BJ (cell line): ENCODE measurements at regions not wholly inside any gene's neighbourhood (a gene's known extent, or its start where the extent isn't known, plus 50 kb on each side); places are given as distances from the start of the nearest gene placed in this dataset.

Experiments
- CTCF ChIA-PET: fragments of 350-600 bp; formaldehyde crosslinking; extraction: SDS; loops from one replicate; lab custom pipeline; 2021; ENCODE audit warnings: antibody characterized with exemption, inconsistent platforms; lab: Yijun Ruan, JAX
- POLR2A ChIA-PET: fragments of 300-600 bp; sonication (Branson Sonifier 250); formaldehyde crosslinking; extraction: SDS; loops from one replicate; lab custom pipeline; 2021; ENCODE audit warnings: antibody characterized with exemption; lab: Charles Lee
- DNase-seq: peaks from one replicate; pipeline ENCODE4 v3.0.0-alpha.2; 2011; ENCODE audit warnings: low read depth
- H3K27me3 ChIP-seq: 2 replicates; pipeline ENCODE4 v1.6.0; 2011; ENCODE audit warnings: low read length; ENCODE audit not compliant: control insufficient read depth, insufficient read depth
- H3K36me3 ChIP-seq: 2 replicates; pipeline ENCODE4 v1.5.1; 2011; ENCODE audit warnings: low read length; ENCODE audit not compliant: control insufficient read depth, insufficient read depth
- H3K4me3 ChIP-seq: 2 replicates; pipeline ENCODE4 v1.5.1; 2011; ENCODE audit warnings: low read depth, mild to moderate bottlenecking, control low read depth, low read length
- TF ChIP-seq, protein P1 (sequence below): IDR thresholded peaks from 2 replicates; pipeline ENCODE4 v1.5.1; 2011; ENCODE audit warnings: low read depth, mild to moderate bottlenecking, control low read depth, inconsistent platforms, low read length, moderate library complexity; ENCODE audit not compliant: insufficient read depth

DNA sequence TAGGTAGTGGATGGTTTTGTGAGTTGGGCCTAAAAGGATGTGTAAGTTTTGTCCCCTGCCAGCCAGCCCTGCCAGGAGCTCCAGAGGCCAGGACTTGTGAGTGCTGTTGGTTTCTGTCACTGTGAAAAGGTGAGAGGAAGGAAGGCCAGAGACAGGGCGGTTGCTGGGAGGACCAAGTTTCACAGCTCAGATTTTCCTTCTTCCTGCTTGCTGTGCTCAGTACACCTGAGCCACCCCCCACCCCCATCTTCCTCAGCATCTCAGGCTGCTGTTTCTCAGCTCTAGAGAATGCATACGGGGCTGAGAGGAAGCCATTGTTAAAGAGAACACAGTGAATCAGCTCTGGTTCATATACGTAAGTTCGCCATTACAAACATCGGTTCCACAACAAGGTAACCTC is 139.9 kb downstream of the BUB3 start:
- TF ChIP-seq, protein P1, sequence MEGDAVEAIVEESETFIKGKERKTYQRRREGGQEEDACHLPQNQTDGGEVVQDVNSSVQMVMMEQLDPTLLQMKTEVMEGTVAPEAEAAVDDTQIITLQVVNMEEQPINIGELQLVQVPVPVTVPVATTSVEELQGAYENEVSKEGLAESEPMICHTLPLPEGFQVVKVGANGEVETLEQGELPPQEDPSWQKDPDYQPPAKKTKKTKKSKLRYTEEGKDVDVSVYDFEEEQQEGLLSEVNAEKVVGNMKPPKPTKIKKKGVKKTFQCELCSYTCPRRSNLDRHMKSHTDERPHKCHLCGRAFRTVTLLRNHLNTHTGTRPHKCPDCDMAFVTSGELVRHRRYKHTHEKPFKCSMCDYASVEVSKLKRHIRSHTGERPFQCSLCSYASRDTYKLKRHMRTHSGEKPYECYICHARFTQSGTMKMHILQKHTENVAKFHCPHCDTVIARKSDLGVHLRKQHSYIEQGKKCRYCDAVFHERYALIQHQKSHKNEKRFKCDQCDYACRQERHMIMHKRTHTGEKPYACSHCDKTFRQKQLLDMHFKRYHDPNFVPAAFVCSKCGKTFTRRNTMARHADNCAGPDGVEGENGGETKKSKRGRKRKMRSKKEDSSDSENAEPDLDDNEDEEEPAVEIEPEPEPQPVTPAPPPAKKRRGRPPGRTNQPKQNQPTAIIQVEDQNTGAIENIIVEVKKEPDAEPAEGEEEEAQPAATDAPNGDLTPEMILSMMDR: no peak
- DNase-seq: no peak
- no peak overlapping the region for H3K4me3 ChIP-seq
- POLR2A ChIA-PET: no interaction called here
- H3K36me3 ChIP-seq: no peaks in the 10 kb centered on the region
- CTCF ChIA-PET: no interaction called here
- no peaks in the 10 kb centered on the region for H3K27me3 ChIP-seq

DNA sequence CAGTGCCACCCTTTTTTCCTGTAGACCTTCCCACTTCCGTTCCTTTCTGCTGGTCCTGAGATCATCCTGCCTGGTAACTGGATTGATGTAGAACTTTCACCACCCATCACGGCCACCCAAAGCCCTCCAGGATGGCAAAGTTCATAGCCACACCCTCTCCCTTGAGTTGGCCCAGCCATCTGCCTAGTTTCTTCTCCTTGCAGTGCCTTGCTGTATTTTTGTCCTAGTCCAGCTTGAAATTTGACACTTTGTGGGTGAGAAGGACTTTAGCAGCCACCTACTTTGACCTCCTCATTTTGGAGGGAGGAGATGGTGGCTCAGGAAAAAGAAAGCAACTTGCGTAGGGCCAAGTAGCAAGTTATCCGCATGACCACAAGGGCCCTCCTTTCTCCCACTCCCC is 140.7 kb downstream of the BUB3 start:
- Histone ChIP-seq H3K4me3 (no peak overlapping the region), H3K36me3 (no peaks in the 10 kb centered on the region), H3K27me3 (no peaks in the 10 kb centered on the region)
- TF ChIP-seq, protein P1: no peak
- CTCF ChIA-PET: no interaction called here
- POLR2A ChIA-PET: no interaction called here
- no peak for DNase-seq

DNA sequence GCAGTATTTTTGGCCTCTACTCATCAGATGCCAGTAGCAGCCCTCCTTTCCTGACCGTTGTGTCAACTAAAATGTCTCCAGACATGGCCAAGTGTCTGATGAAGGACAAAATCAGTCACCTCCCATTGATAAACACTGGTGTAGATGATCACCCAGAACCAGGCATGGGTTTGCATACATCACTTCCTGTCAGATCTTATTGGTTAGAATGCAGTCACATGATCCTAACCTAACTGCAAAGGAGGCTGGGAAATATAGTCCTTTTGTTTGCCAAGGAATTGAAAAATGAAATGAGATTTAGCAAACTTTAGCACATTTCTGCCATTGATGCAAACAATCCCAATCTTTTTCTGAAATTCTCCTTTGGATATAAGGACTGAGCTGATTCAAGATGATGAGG is 141.4 kb downstream of the BUB3 start:
- CTCF ChIA-PET: no interaction called here
- Histone ChIP-seq H3K4me3 (no peak overlapping the region), H3K27me3 (no peaks in the 10 kb centered on the region), H3K36me3 (no peaks in the 10 kb centered on the region)
- DNase-seq: no peak
- TF ChIP-seq, protein P1: no peak
- POLR2A ChIA-PET: no interaction called here

DNA sequence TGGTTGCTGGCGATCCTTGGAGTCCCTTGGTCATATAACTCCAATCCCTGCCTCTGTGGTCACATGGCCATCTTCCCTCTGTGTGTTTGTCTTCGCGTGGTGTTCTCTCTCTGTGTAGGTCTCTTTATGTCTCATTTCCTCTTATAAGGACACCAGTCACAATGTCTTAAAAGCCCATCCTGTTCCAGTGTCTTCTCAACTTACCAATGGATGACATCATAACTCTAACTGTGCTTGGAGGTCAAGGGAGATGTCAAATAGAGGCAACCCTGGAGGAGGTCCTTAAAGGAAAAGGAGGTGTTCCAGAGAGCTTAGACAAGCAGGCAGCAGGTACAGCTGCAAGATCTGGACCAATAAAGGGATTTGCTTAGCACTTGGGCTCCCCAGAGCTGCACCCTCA is 143.0 kb downstream of the BUB3 start:
- no peak for DNase-seq
- TF ChIP-seq, protein P1: no peak
- ChIA-PET CTCF (no interaction called here), POLR2A (no interaction called here)
- H3K27me3 ChIP-seq: no peaks in the 10 kb centered on the region
- H3K36me3 ChIP-seq: no peaks in the 10 kb centered on the region
- no peak overlapping the region for H3K4me3 ChIP-seq

DNA sequence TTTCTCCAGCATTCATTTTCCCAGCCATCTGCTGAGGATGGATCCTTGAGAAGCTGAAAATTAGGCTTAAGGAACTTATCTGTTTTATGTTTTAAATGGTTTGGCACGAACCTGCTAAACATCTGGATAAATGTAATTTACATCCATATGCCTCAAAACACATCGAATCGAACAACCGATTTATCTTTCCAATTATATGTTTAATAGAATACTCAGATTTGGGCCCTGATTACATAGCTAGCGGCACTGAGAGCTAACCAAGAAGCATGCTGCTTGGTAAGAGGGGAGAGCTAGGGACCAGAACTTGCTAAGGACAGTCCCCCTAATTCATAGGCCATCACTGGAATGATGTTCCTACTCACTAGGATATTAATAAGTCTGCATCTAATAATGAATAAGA is 144.4 kb downstream of the BUB3 start:
- H3K27me3 ChIP-seq: no peaks in the 10 kb centered on the region
- CTCF ChIA-PET: no interaction called here
- H3K36me3 ChIP-seq: no peaks in the 10 kb centered on the region
- POLR2A ChIA-PET: no interaction called here
- DNase-seq: no peak
- H3K4me3 ChIP-seq: no peak overlapping the region
- TF ChIP-seq, protein P1: no peak
